B cell (primary cell): ENCODE measurements at regions not wholly inside any gene's neighbourhood (a gene's known extent, or its start where the extent isn't known, plus 50 kb on each side); places are given as distances from the start of the nearest gene placed in this dataset.
"Not testable (repeated sequence)": the region's sequence is repeated elsewhere in the genome, so short reads cannot be mapped to it uniquely, and the experiment has no call there.

ENCODE experiments used
- ATAC-seq: fragments of 200-7000 bp; cut with Tn5 transposase; one replicate; pipeline ENCODE4 v1.10.0; 2021; ENCODE audit warnings: low read depth, mild to moderate bottlenecking, moderate number of reproducible peaks, moderate library complexity
- CTCF ChIA-PET: fragments of 350-600 bp; sonication (Branson Sonifier 250); formaldehyde crosslinking; loops from one replicate; lab custom pipeline; 2021; ENCODE audit warnings: antibody characterized with exemption, inconsistent platforms; lab: Charles Lee
- POLR2A ChIA-PET: fragments of 350-600 bp; sonication (Branson Sonifier 250); formaldehyde crosslinking; loops from one replicate; lab custom pipeline; 2021; ENCODE audit warnings: antibody characterized with exemption; lab: Charles Lee
- DNase-seq: peaks from one replicate; pipeline ENCODE4 v3.0.0; 2013
- H2AFZ ChIP-seq: 2 replicates; pipeline ENCODE4 v1.6.1; 2012; ENCODE audit warnings: mild to moderate bottlenecking, low read depth, low read length; ENCODE audit not compliant: insufficient read depth, poor library complexity, severe bottlenecking
- H3K27ac ChIP-seq, 2 donors: 1 replicate in 1 of 2; 2 replicates in 1 of 2; pipeline ENCODE4 v1.5.1; 2012 to 2013; ENCODE audit warnings: low read length in 2 of 2, mild to moderate bottlenecking in 2 of 2, moderate library complexity in 1 of 2
- H3K27me3 ChIP-seq, 4 experiments: fragments of 200-600 bp in 1 of 4; sonication (generic) in 1 of 4; replicated peaks in 1 of 4; 1 replicate in 2 of 4; 2 replicates in 2 of 4; pipeline versions ENCODE4 v1.6.1 to v1.7.0; 2013 to 2016; ENCODE audit warnings: low read length in 3 of 4, mild to moderate bottlenecking in 2 of 4, mixed read lengths in 1 of 4, moderate library complexity in 1 of 4; ENCODE audit not compliant: insufficient read depth in 4 of 4, control insufficient read depth in 3 of 4; ENCODE audit errors: control extremely low read depth in 1 of 4
- H3K36me3 ChIP-seq, 2 experiments: replicated peaks in 1 of 2; 1 replicate in 1 of 2; 2 replicates in 1 of 2; pipeline versions ENCODE4 v1.6.1 to v1.7.1; 2013; ENCODE audit warnings: low read length in 1 of 2; ENCODE audit not compliant: insufficient read depth in 2 of 2, control insufficient read depth in 1 of 2; ENCODE audit errors: control extremely low read depth in 1 of 2, extremely low read depth in 1 of 2
- H3K4me1 ChIP-seq, 2 donors: fragments of 200-600 bp in 1 of 2; sonication (generic) in 1 of 2; 1 replicate in 1 of 2; 2 replicates in 1 of 2; pipeline versions ENCODE4 v1.5.1 to v1.6.1; 2013 to 2017; ENCODE audit warnings: low read length in 2 of 2; ENCODE audit not compliant: control insufficient read depth in 2 of 2, insufficient read depth in 2 of 2
- H3K4me2 ChIP-seq: replicated peaks from 2 replicates; pipeline ENCODE3; 2012; ENCODE audit warnings: mild to moderate bottlenecking, low read depth, low read length; ENCODE audit not compliant: poor library complexity, severe bottlenecking
- H3K4me3 ChIP-seq, 5 experiments: fragments of 200-600 bp in 1 of 5; sonication (generic) in 1 of 5; 1 replicate in 3 of 5; 2 replicates in 2 of 5; pipeline versions ENCODE4 v1.5.1 to v1.7.0; 2011 to 2016; ENCODE audit warnings: low read length in 4 of 5, mild to moderate bottlenecking in 4 of 5, low read depth in 2 of 5, control low read depth in 1 of 5, moderate library complexity in 1 of 5; ENCODE audit not compliant: insufficient read depth in 1 of 5; ENCODE audit errors: control extremely low read depth in 1 of 5, extremely low read depth in 1 of 5
- H3K79me2 ChIP-seq: fragments of 200-600 bp; sonication (generic); one replicate; pipeline ENCODE4 v1.6.0; 2016; ENCODE audit warnings: low read length; ENCODE audit not compliant: control insufficient read depth, insufficient read depth
- H3K9ac ChIP-seq: fragments of 200-600 bp; sonication (generic); 2 replicates; pipeline ENCODE4 v1.6.1; 2017; ENCODE audit warnings: mild to moderate bottlenecking, low read length, moderate library complexity
- H3K9me3 ChIP-seq, 3 donors: one replicate each; pipeline versions ENCODE4 v1.6.1 to v1.7.1; 2013; ENCODE audit warnings: low read length in 2 of 3; ENCODE audit not compliant: control insufficient read depth in 2 of 3, insufficient read depth in 1 of 3; ENCODE audit errors: control extremely low read depth in 1 of 3
- H4K20me1 ChIP-seq: 2 replicates; pipeline ENCODE4 v1.6.0; 2012; ENCODE audit warnings: mild to moderate bottlenecking, low read length; ENCODE audit not compliant: insufficient read depth, control insufficient read depth, poor library complexity, severe bottlenecking
- H3K27ac Mint-ChIP-seq: one replicate; pipeline ENCODE4 v1.8.0; 2021; ENCODE audit warnings: mixed read lengths
- H3K27me3 Mint-ChIP-seq: one replicate; pipeline ENCODE4 v1.8.0; 2021; ENCODE audit warnings: mixed read lengths
- H3K4me1 Mint-ChIP-seq: one replicate; pipeline ENCODE4 v1.8.0; 2021; ENCODE audit warnings: mixed read lengths
- H3K4me3 Mint-ChIP-seq: one replicate; pipeline ENCODE4 v1.8.0; 2021; ENCODE audit warnings: mixed read lengths
- H3K9me3 Mint-ChIP-seq: one replicate; pipeline ENCODE4 v1.8.0; 2022; ENCODE audit warnings: mixed read lengths; ENCODE audit not compliant: insufficient read depth
- EZH2 ChIP-seq: IDR thresholded peaks from 2 replicates; pipeline ENCODE4 v1.6.1; 2012; ENCODE audit warnings: borderline replicate concordance, low read depth, mild to moderate bottlenecking, moderate library complexity, low read length; ENCODE audit not compliant: insufficient read depth, poor library complexity, severe bottlenecking
- WGBS: methylation state at CpG from one replicate; pipeline ENCODE4 v1.1.5; 2013; ENCODE audit warnings: missing lambda C conversion rate; ENCODE audit not compliant: insufficient coverage; 5-methylcytosine and 5-hydroxymethylcytosine counted together
- intact Hi-C: fragments of 100-400 bp; cut with micrococcal nuclease; formaldehyde crosslinking; loops from one replicate; pipeline ENCODE4 v1.10.0; 2022
- TF ChIP-seq, protein P1 (sequence below): fragments of 200-600 bp; IDR thresholded peaks from one replicate; pipeline ENCODE4 v1.8.0; 2022; ENCODE audit warnings: antibody characterized with exemption, mild to moderate bottlenecking

- Histone ChIP-seq H3K27me3 (peaks cover 0 to 5% (median 0%) of the 10 kb centered on the region in 4 experiments), H3K79me2 (no peaks in the 10 kb centered on the region), H4K20me1 (no peaks in the 10 kb centered on the region), H3K4me3 (no peak overlapping the region), H3K9me3 (no peaks in the 10 kb centered on the region), H3K27ac (no peak overlapping the region), H3K4me2 (no peak overlapping the region), H3K4me1 (no peaks in the 10 kb centered on the region), H2AFZ (no peak overlapping the region), H3K36me3 (no peaks in the 10 kb centered on the region), H3K9ac (no peak overlapping the region)
- no peak overlapping the region for H3K4me3 Mint-ChIP-seq
- DNase-seq (no peak), ATAC-seq (no peak)
- no peaks in the 10 kb centered on the region for H3K4me1 Mint-ChIP-seq
- CTCF ChIA-PET, result no interaction called here
- H3K9me3 Mint-ChIP-seq, result no peaks in the 10 kb centered on the region
- intact Hi-C loops, result no loop called here
- POLR2A ChIA-PET, result no interaction called here
- WGBS, result 93% methylated on average over 3 of the region's 3 CpGs
- no peak overlapping the region for H3K27ac Mint-ChIP-seq
- TF ChIP-seq EZH2, result no peak
- TF ChIP-seq, protein P1, sequence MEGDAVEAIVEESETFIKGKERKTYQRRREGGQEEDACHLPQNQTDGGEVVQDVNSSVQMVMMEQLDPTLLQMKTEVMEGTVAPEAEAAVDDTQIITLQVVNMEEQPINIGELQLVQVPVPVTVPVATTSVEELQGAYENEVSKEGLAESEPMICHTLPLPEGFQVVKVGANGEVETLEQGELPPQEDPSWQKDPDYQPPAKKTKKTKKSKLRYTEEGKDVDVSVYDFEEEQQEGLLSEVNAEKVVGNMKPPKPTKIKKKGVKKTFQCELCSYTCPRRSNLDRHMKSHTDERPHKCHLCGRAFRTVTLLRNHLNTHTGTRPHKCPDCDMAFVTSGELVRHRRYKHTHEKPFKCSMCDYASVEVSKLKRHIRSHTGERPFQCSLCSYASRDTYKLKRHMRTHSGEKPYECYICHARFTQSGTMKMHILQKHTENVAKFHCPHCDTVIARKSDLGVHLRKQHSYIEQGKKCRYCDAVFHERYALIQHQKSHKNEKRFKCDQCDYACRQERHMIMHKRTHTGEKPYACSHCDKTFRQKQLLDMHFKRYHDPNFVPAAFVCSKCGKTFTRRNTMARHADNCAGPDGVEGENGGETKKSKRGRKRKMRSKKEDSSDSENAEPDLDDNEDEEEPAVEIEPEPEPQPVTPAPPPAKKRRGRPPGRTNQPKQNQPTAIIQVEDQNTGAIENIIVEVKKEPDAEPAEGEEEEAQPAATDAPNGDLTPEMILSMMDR, result no peak
- H3K27me3 Mint-ChIP-seq, result peaks cover 43% of the 10 kb centered on the region
These were observed 128.5 kb upstream of the RGS6 start for GRCh38 chr14:71803539-71804260.

- ChIA-PET CTCF (no interaction called here), POLR2A (no interaction called here)
- Histone ChIP-seq H3K79me2 (no peaks in the 10 kb centered on the region), H4K20me1 (no peaks in the 10 kb centered on the region), H3K36me3 (no peaks in the 10 kb centered on the region), H3K27ac (no peak overlapping the region), H2AFZ (no peak overlapping the region), H3K9ac (no peak overlapping the region), H3K4me3 (no peak overlapping the region), H3K4me2 (no peak overlapping the region), H3K27me3 (peaks cover 0 to 5% (median 0%) of the 10 kb centered on the region in 4 experiments), H3K9me3 (no peaks in the 10 kb centered on the region), H3K4me1 (no peaks in the 10 kb centered on the region)
- DNase-seq, result no peak
- H3K27ac Mint-ChIP-seq, result no peak overlapping the region
- TF ChIP-seq, protein P1, result no peak
- no peak for TF ChIP-seq EZH2
- H3K27me3 Mint-ChIP-seq, result peaks cover 45% of the 10 kb centered on the region
- no peaks in the 10 kb centered on the region for H3K4me1 Mint-ChIP-seq
- no peak for ATAC-seq
- H3K9me3 Mint-ChIP-seq, result no peaks in the 10 kb centered on the region
- WGBS, result 92% methylated on average over 2 of the region's 2 CpGs
- no peak overlapping the region for H3K4me3 Mint-ChIP-seq
- intact Hi-C loops, result no loop called here
These were observed 127.2 kb upstream of the RGS6 start for GRCh38 chr14:71804992-71805391.

- H3K27ac ChIP-seq, POLR2A ChIA-PET, ATAC-seq, H3K9me3 ChIP-seq, H3K9me3 Mint-ChIP-seq, H3K79me2 ChIP-seq, H3K27ac Mint-ChIP-seq, H3K4me1 ChIP-seq, H3K4me3 Mint-ChIP-seq, H3K9ac ChIP-seq, H3K27me3 ChIP-seq, H4K20me1 ChIP-seq, H3K36me3 ChIP-seq, H2AFZ ChIP-seq, CTCF ChIA-PET, H3K4me3 ChIP-seq, H3K4me1 Mint-ChIP-seq, DNase-seq, H3K4me2 ChIP-seq, intact Hi-C loops: not testable (repeated sequence)
- WGBS, result 76% methylated on average over 3 of the region's 4 CpGs
- peaks cover 35% of the 10 kb centered on the region for H3K27me3 Mint-ChIP-seq
These were observed 125.2 kb upstream of the RGS6 start for GRCh38 chr14:71807049-71807448.
